ENCODE measurements at regions not wholly inside any gene's neighbourhood (a gene's known extent, or its start where the extent isn't known, plus 50 kb on each side); places are given as distances from the start of the nearest gene placed in this dataset.

DNA sequence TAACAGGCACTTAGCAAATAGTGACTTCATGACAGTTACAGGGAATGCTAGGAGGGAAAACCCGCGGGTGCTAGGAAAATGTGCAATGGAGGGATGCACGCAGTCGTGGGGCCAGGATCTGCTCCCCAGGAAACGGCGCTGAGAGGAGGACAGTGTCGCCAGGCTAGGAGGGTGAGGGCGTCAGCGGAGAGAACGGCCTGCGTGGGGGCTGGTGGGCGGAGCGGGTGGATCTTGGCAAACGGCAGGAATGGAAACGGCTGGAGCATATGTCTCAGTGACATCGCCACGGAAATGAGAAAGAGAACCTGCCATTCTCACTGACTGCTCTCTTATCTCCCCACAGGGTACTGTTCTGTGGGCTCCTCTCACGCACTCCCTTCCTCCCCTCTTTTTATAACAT, 478.5 kb upstream of the ID2 start:
- TF ChIP-seq, protein P1, sequence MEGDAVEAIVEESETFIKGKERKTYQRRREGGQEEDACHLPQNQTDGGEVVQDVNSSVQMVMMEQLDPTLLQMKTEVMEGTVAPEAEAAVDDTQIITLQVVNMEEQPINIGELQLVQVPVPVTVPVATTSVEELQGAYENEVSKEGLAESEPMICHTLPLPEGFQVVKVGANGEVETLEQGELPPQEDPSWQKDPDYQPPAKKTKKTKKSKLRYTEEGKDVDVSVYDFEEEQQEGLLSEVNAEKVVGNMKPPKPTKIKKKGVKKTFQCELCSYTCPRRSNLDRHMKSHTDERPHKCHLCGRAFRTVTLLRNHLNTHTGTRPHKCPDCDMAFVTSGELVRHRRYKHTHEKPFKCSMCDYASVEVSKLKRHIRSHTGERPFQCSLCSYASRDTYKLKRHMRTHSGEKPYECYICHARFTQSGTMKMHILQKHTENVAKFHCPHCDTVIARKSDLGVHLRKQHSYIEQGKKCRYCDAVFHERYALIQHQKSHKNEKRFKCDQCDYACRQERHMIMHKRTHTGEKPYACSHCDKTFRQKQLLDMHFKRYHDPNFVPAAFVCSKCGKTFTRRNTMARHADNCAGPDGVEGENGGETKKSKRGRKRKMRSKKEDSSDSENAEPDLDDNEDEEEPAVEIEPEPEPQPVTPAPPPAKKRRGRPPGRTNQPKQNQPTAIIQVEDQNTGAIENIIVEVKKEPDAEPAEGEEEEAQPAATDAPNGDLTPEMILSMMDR (conservative IDR thresholded peaks at IDR 0.05; ENCODE audit: low read depth, low read length): no peak
- no peak for TF ChIP-seq EZH2 (IDR thresholded peaks at IDR 0.05; ENCODE audit: borderline replicate concordance, low read depth, low read length, poor library complexity, severe bottlenecking)
